Naive thymus-derived CD4-positive, alpha-beta T cell (primary cell): ENCODE measurements at regions not wholly inside any gene's neighbourhood (a gene's known extent, or its start where the extent isn't known, plus 50 kb on each side); places are given as distances from the start of the nearest gene placed in this dataset.
A peak's percentile ranks its signal among the peaks of the same experiment; 100 is the strongest.

Experiments used
- ATAC-seq: fragments of 150-1000 bp; cut with Tn5 transposase; 2 replicates; pipeline ENCODE4 v1.10.0; 2021; ENCODE audit warnings: mild to moderate bottlenecking, moderate library complexity
- CTCF ChIA-PET: fragments of 350-600 bp; sonication (Branson Sonifier 250); formaldehyde crosslinking; loops from one replicate; lab custom pipeline; 2021; ENCODE audit warnings: antibody characterized with exemption; lab: Charles Lee
- POLR2A ChIA-PET: fragments of 350-600 bp; sonication (Branson Sonifier 250); formaldehyde crosslinking; loops from one replicate; lab custom pipeline; 2021; ENCODE audit warnings: antibody characterized with exemption, inconsistent platforms; lab: Charles Lee
- DNase-seq, 9 donors: peaks; one replicate each; pipeline versions ENCODE4 v3.0.0 to v3.0.0-alpha.2; 2020 to 2022; ENCODE audit warnings: mixed read lengths in 1 of 9
- H3K27ac ChIP-seq: one replicate; pipeline ENCODE4 v1.7.0; 2013; ENCODE audit warnings: mild to moderate bottlenecking, low read depth, low read length, moderate library complexity
- H3K27me3 ChIP-seq, 2 donors: one replicate each; pipeline ENCODE4 v1.7.0; 2013; ENCODE audit warnings: low read length in 2 of 2, mild to moderate bottlenecking in 2 of 2, moderate library complexity in 2 of 2; ENCODE audit not compliant: control insufficient read depth in 2 of 2, insufficient read depth in 2 of 2
- H3K36me3 ChIP-seq, 3 experiments: 1 replicate in 2 of 3; 2 replicates in 1 of 3; pipeline ENCODE4 v1.7.0; 2013; ENCODE audit warnings: low read length in 3 of 3, mild to moderate bottlenecking in 3 of 3, moderate library complexity in 1 of 3; ENCODE audit not compliant: insufficient read depth in 3 of 3, control insufficient read depth in 2 of 3
- H3K4me1 ChIP-seq, 2 donors: one replicate each; pipeline ENCODE4 v1.7.0; 2013; ENCODE audit warnings: low read length in 2 of 2, mild to moderate bottlenecking in 2 of 2, moderate library complexity in 1 of 2; ENCODE audit not compliant: control insufficient read depth in 2 of 2, insufficient read depth in 2 of 2
- H3K4me3 ChIP-seq: 2 replicates; pipeline ENCODE4 v1.7.0; 2013; ENCODE audit warnings: mild to moderate bottlenecking, low read length
- H3K9me3 ChIP-seq, 3 experiments: 1 replicate in 2 of 3; 2 replicates in 1 of 3; pipeline ENCODE4 v1.7.0; 2013; ENCODE audit warnings: low read length in 3 of 3; ENCODE audit not compliant: control insufficient read depth in 2 of 3
- H3K27ac Mint-ChIP-seq, 9 donors: one replicate each; pipeline ENCODE4 v1.8.0; 2020 to 2022; ENCODE audit warnings: mixed read lengths in 9 of 9, mild to moderate bottlenecking in 8 of 9, moderate library complexity in 5 of 9, inconsistent platforms in 2 of 9
- H3K27me3 Mint-ChIP-seq, 5 donors: one replicate each; pipeline ENCODE4 v1.8.0; 2021 to 2022; ENCODE audit warnings: mixed read lengths in 5 of 5, mild to moderate bottlenecking in 1 of 5
- H3K36me3 Mint-ChIP-seq, 5 donors: one replicate each; pipeline ENCODE4 v1.8.0; 2020 to 2022; ENCODE audit warnings: mixed read lengths in 5 of 5, mild to moderate bottlenecking in 3 of 5, inconsistent platforms in 1 of 5
- H3K4me1 Mint-ChIP-seq, 7 donors: one replicate each; pipeline ENCODE4 v1.8.0; 2020 to 2022; ENCODE audit warnings: mixed read lengths in 7 of 7, mild to moderate bottlenecking in 3 of 7, inconsistent platforms in 1 of 7
- H3K4me3 Mint-ChIP-seq, 10 donors: one replicate each; pipeline ENCODE4 v1.8.0; 2020 to 2022; ENCODE audit warnings: mild to moderate bottlenecking in 10 of 10, mixed read lengths in 10 of 10, moderate library complexity in 6 of 10, inconsistent platforms in 2 of 10
- H3K9me3 Mint-ChIP-seq, 11 donors: one replicate each; pipeline ENCODE4 v1.8.0; 2020 to 2022; ENCODE audit warnings: mixed read lengths in 11 of 11, mild to moderate bottlenecking in 4 of 11, inconsistent platforms in 1 of 11, moderate library complexity in 1 of 11
- intact Hi-C, 2 donors: fragments of 100-400 bp; cut with micrococcal nuclease; formaldehyde crosslinking; loops; one replicate each; pipeline ENCODE4 v1.15.1; 2023

DNA sequence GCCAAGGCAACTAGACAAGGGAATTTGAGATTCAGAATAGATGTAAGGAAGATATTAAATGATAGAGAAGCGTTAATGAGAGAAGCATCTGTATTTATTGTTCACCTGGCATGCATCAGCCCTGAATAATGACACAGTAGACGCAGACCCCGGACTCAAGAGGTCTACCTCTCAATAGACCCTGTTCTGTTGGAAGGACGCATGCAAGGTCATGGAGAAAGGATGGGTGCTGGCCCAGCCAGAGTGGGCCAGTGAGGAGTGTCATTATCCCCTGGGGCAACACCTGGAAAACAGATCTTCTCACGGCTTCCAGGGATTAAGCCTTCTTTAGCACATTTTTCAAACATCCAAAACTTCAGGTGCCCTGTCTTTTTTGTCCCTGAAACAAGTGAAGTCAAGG, 461.0 kb downstream of the EIPR1 start:
- Histone ChIP-seq H3K4me3 (no peak overlapping the region), H3K27ac (no peak overlapping the region), H3K36me3 (no peaks in the 10 kb centered on the region), H3K4me1 (no peaks in the 10 kb centered on the region), H3K9me3 (no peaks in the 10 kb centered on the region), H3K27me3 (no peaks in the 10 kb centered on the region)
- peaks cover 0 to 1% (median 0%) of the 10 kb centered on the region in 7 donors for H3K4me1 Mint-ChIP-seq
- CTCF ChIA-PET = no interaction called here
- ATAC-seq (no peak), DNase-seq (no peak)
- POLR2A ChIA-PET = no interaction called here
- no peak overlapping the region for H3K4me3 Mint-ChIP-seq
- H3K27me3 Mint-ChIP-seq = peaks cover 0 to 34% (median 16%) of the 10 kb centered on the region in 5 donors
- H3K9me3 Mint-ChIP-seq = peaks cover 0 to 7% (median 1%) of the 10 kb centered on the region in 11 donors
- intact Hi-C loops = no loop called here
- no peak overlapping the region for H3K27ac Mint-ChIP-seq
- no peaks in the 10 kb centered on the region for H3K36me3 Mint-ChIP-seq

DNA sequence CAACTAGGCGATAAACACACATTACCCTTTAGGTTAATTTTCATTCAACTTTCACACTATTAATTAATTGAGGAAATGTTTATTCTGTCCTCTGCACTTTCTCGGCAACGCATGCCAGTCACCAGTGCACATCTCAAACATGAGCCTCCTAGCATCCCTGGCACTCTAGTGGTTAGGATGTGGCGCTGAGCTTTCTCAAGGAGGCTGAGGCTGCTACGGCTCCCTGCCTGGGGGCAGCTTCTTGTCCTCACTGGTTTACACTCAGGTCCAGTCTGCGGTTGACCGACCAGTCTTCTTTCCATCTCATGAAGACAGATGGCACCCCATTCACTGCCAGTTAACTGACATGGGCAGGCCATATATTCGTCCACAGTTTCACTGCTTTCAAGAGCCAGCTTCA, 463.4 kb downstream of the EIPR1 start:
- ChIA-PET CTCF (no interaction called here), POLR2A (no interaction called here)
- Mint-ChIP-seq H3K27ac (no peak overlapping the region), H3K9me3 (peaks cover 0 to 7% (median 1%) of the 10 kb centered on the region in 11 donors), H3K36me3 (no peaks in the 10 kb centered on the region), H3K27me3 (peaks cover 0 to 30% (median 20%) of the 10 kb centered on the region in 5 donors), H3K4me3 (no peak overlapping the region), H3K4me1 (peaks cover 0 to 1% (median 0%) of the 10 kb centered on the region in 7 donors)
- Histone ChIP-seq H3K27ac (no peak overlapping the region), H3K9me3 (no peaks in the 10 kb centered on the region), H3K4me3 (no peak overlapping the region), H3K4me1 (no peaks in the 10 kb centered on the region), H3K36me3 (no peaks in the 10 kb centered on the region), H3K27me3 (no peaks in the 10 kb centered on the region)
- intact Hi-C loops = no loop called here
- no peak for ATAC-seq
- DNase-seq = no peak

GRCh38 chr2:2913601-2914120, 464.0 kb downstream of the EIPR1 start:
- H3K36me3 ChIP-seq = no peaks in the 10 kb centered on the region
- CTCF ChIA-PET = no interaction called here
- H3K4me3 ChIP-seq = no peak overlapping the region
- H3K9me3 ChIP-seq = no peaks in the 10 kb centered on the region
- DNase-seq (no peak), ATAC-seq (no peak)
- peaks cover 0 to 7% (median 1%) of the 10 kb centered on the region in 11 donors for H3K9me3 Mint-ChIP-seq
- intact Hi-C loops = no loop called here
- POLR2A ChIA-PET = no interaction called here
- peaks cover 0 to 26% (median 20%) of the 10 kb centered on the region in 5 donors for H3K27me3 Mint-ChIP-seq
- no peaks in the 10 kb centered on the region for H3K4me1 ChIP-seq
- H3K4me3 Mint-ChIP-seq = no peak overlapping the region
- H3K36me3 Mint-ChIP-seq = no peaks in the 10 kb centered on the region
- no peaks in the 10 kb centered on the region for H3K27me3 ChIP-seq
- peaks cover 0 to 1% (median 0%) of the 10 kb centered on the region in 7 donors for H3K4me1 Mint-ChIP-seq
- no peak overlapping the region for H3K27ac ChIP-seq
- no peak overlapping the region for H3K27ac Mint-ChIP-seq

- no peak for DNase-seq
- Histone ChIP-seq H3K36me3 (no peaks in the 10 kb centered on the region), H3K27me3 (no peaks in the 10 kb centered on the region), H3K4me3 (no peak overlapping the region), H3K9me3 (no peaks in the 10 kb centered on the region), H3K4me1 (no peaks in the 10 kb centered on the region), H3K27ac (no peak overlapping the region)
- Mint-ChIP-seq H3K4me3 (no peak overlapping the region), H3K4me1 (peaks cover 0 to 1% (median 0%) of the 10 kb centered on the region in 7 donors), H3K36me3 (no peaks in the 10 kb centered on the region), H3K27ac (no peak overlapping the region), H3K9me3 (peaks cover 0 to 7% (median 1%) of the 10 kb centered on the region in 11 donors), H3K27me3 (peaks cover 0 to 22% (median 19%) of the 10 kb centered on the region in 5 donors)
- ChIA-PET CTCF (no interaction called here), POLR2A (no interaction called here)
- no peak for ATAC-seq
- intact Hi-C loops = no loop called here
Measured at GRCh38 chr2:2912731-2913130, 464.9 kb downstream of the EIPR1 start.

GRCh38 chr2:2912293-2912692, 465.3 kb downstream of the EIPR1 start:
- Mint-ChIP-seq H3K4me3 (no peak overlapping the region), H3K4me1 (peaks cover 0 to 1% (median 0%) of the 10 kb centered on the region in 7 donors), H3K27me3 (peaks cover 0 to 20% (median 18%) of the 10 kb centered on the region in 5 donors), H3K36me3 (no peaks in the 10 kb centered on the region), H3K27ac (peak overlapping the region in 1 of 9 donors; percentile 20), H3K9me3 (peaks cover 0 to 7% (median 1%) of the 10 kb centered on the region in 11 donors)
- DNase-seq = no peak
- H3K27ac ChIP-seq = no peak overlapping the region
- H3K27me3 ChIP-seq = no peaks in the 10 kb centered on the region
- no peak for ATAC-seq
- H3K4me1 ChIP-seq = no peaks in the 10 kb centered on the region
- ChIA-PET CTCF (no interaction called here), POLR2A (no interaction called here)
- H3K4me3 ChIP-seq = no peak overlapping the region
- no peaks in the 10 kb centered on the region for H3K9me3 ChIP-seq
- H3K36me3 ChIP-seq = no peaks in the 10 kb centered on the region
- intact Hi-C loops = no loop called here

DNA sequence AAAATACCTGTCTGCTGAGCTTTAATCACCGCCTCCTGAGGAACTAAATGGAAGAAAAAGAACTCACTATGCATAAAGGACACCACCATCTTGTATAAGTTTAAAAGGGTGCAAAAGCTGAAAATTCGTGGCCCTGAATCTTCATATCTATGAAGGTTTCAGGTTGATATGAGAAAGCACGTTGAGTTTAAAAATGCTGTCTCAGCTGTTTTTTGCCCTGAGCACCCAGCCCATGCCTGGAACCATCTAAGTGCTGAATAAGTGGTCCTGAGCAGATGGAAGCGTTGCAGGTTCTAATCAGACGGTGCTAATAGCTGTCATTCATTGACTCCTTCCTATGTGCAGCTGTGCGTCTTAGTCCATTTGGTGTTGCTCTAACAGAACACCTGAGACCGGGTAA, 467.4 kb downstream of the EIPR1 start:
- no peaks in the 10 kb centered on the region for H3K36me3 ChIP-seq
- no peaks in the 10 kb centered on the region for H3K9me3 ChIP-seq
- H3K4me3 ChIP-seq = no peak overlapping the region
- no peak overlapping the region for H3K27ac ChIP-seq
- Mint-ChIP-seq H3K4me1 (no peaks in the 10 kb centered on the region), H3K36me3 (no peaks in the 10 kb centered on the region), H3K4me3 (no peak overlapping the region), H3K27ac (no peak overlapping the region), H3K9me3 (peaks cover 0 to 1% (median 0%) of the 10 kb centered on the region in 11 donors), H3K27me3 (peaks cover 0 to 14% (median 6%) of the 10 kb centered on the region in 5 donors)
- H3K4me1 ChIP-seq = no peaks in the 10 kb centered on the region
- ATAC-seq = no peak
- POLR2A ChIA-PET = no interaction called here
- intact Hi-C loops = no loop called here
- CTCF ChIA-PET = no interaction called here
- DNase-seq = no peak
- H3K27me3 ChIP-seq = no peaks in the 10 kb centered on the region
